Central memory CD8-positive, alpha-beta T cell (primary cell): ENCODE measurements at regions not wholly inside any gene's neighbourhood (a gene's known extent, or its start where the extent isn't known, plus 50 kb on each side); places are given as distances from the start of the nearest gene placed in this dataset.

Experiments
- ATAC-seq: fragments of 150-1000 bp; cut with Tn5 transposase; replicated peaks from 2 replicates; pipeline ENCODE4 v1.10.0; 2022; ENCODE audit warnings: mild to moderate bottlenecking, moderate FRiP score, moderate number of reproducible peaks; ENCODE audit not compliant: poor library complexity, severe bottlenecking; ENCODE audit errors: extremely low read depth
- DNase-seq, 2 donors: peaks; one replicate each; pipeline ENCODE4 v3.0.0; 2021; ENCODE audit warnings: low spot score in 2 of 2
- H3K27ac Mint-ChIP-seq: one replicate; pipeline ENCODE4 v1.8.0; 2022; ENCODE audit warnings: low read depth, mild to moderate bottlenecking, moderate library complexity, mixed read lengths
- H3K27me3 Mint-ChIP-seq: one replicate; pipeline ENCODE4 v1.8.0; 2022; ENCODE audit warnings: mixed read lengths
- H3K36me3 Mint-ChIP-seq: one replicate; pipeline ENCODE4 v1.8.0; 2022; ENCODE audit warnings: mild to moderate bottlenecking, moderate library complexity, mixed read lengths; ENCODE audit not compliant: insufficient read depth
- H3K4me1 Mint-ChIP-seq: one replicate; pipeline ENCODE4 v1.8.0; 2022; ENCODE audit warnings: mixed read lengths
- H3K4me3 Mint-ChIP-seq: one replicate; pipeline ENCODE4 v1.8.0; 2022; ENCODE audit warnings: mild to moderate bottlenecking, moderate library complexity, mixed read lengths
- H3K9me3 Mint-ChIP-seq: one replicate; pipeline ENCODE4 v1.8.0; 2022; ENCODE audit warnings: mixed read lengths

- no peak for ATAC-seq
- no peaks in the 10 kb centered on the region for H3K4me1 Mint-ChIP-seq
- H3K9me3 Mint-ChIP-seq = peaks cover 27% of the 10 kb centered on the region
These were observed 833.7 kb downstream of the ROBO2 start for GRCh38 chr3:77873598-77873997.

GRCh38 chr3:77885381-77885780 lies 845.5 kb downstream of the ROBO2 start:
- H3K27ac Mint-ChIP-seq = no peak overlapping the region
- H3K27me3 Mint-ChIP-seq = no peaks in the 10 kb centered on the region
- no peaks in the 10 kb centered on the region for H3K4me1 Mint-ChIP-seq
- ATAC-seq = no peak
- DNase-seq = no peak
- H3K9me3 Mint-ChIP-seq = peaks cover 16% of the 10 kb centered on the region
- H3K36me3 Mint-ChIP-seq = no peaks in the 10 kb centered on the region
- H3K4me3 Mint-ChIP-seq = no peak overlapping the region

More at GRCh38 chr3:77873598-77873997, 833.7 kb downstream of the ROBO2 start:
- Mint-ChIP-seq H3K36me3 (no peaks in the 10 kb centered on the region), H3K27me3 (no peaks in the 10 kb centered on the region), H3K4me3 (no peak overlapping the region), H3K27ac (no peak overlapping the region)
- DNase-seq = no peak

- Mint-ChIP-seq H3K36me3 (no peaks in the 10 kb centered on the region), H3K4me3 (no peak overlapping the region), H3K9me3 (peaks cover 16% of the 10 kb centered on the region), H3K27ac (no peak overlapping the region), H3K27me3 (no peaks in the 10 kb centered on the region), H3K4me1 (no peaks in the 10 kb centered on the region)
- ATAC-seq (no peak), DNase-seq (no peak)
These were observed 847.7 kb downstream of the ROBO2 start for GRCh38 chr3:77887611-77888010.

- Mint-ChIP-seq H3K36me3 (no peaks in the 10 kb centered on the region), H3K4me1 (no peaks in the 10 kb centered on the region), H3K27me3 (no peaks in the 10 kb centered on the region), H3K27ac (no peak overlapping the region), H3K9me3 (peaks cover 22% of the 10 kb centered on the region), H3K4me3 (no peak overlapping the region)
- ATAC-seq (no peak), DNase-seq (no peak)
These were observed 849.7 kb downstream of the ROBO2 start for GRCh38 chr3:77889616-77890015.

- H3K27me3 Mint-ChIP-seq = no peaks in the 10 kb centered on the region
- H3K27ac Mint-ChIP-seq = no peak overlapping the region
- no peaks in the 10 kb centered on the region for H3K36me3 Mint-ChIP-seq
- DNase-seq = no peak
- no peak for ATAC-seq
- no peaks in the 10 kb centered on the region for H3K4me1 Mint-ChIP-seq
- H3K9me3 Mint-ChIP-seq = peaks cover 37% of the 10 kb centered on the region
- H3K4me3 Mint-ChIP-seq = no peak overlapping the region
These were observed 858.7 kb downstream of the ROBO2 start for GRCh38 chr3:77898621-77899020.

GRCh38 chr3:77902675-77903074 lies 862.8 kb downstream of the ROBO2 start:
- Mint-ChIP-seq H3K9me3 (peaks cover 37% of the 10 kb centered on the region), H3K4me3 (no peak overlapping the region), H3K36me3 (no peaks in the 10 kb centered on the region), H3K4me1 (no peaks in the 10 kb centered on the region), H3K27ac (no peak overlapping the region), H3K27me3 (no peaks in the 10 kb centered on the region)
- DNase-seq = no peak
- ATAC-seq = no peak

GRCh38 chr3:77906102-77906709 lies 866.3 kb downstream of the ROBO2 start:
- H3K36me3 Mint-ChIP-seq = no peaks in the 10 kb centered on the region
- no peak for DNase-seq
- H3K27me3 Mint-ChIP-seq = no peaks in the 10 kb centered on the region
- peaks cover 36% of the 10 kb centered on the region for H3K9me3 Mint-ChIP-seq
- no peak overlapping the region for H3K4me3 Mint-ChIP-seq
- H3K27ac Mint-ChIP-seq = no peak overlapping the region
- ATAC-seq = no peak
- H3K4me1 Mint-ChIP-seq = no peaks in the 10 kb centered on the region

- H3K9me3 Mint-ChIP-seq = peaks cover 19% of the 10 kb centered on the region
- no peaks in the 10 kb centered on the region for H3K36me3 Mint-ChIP-seq
- no peaks in the 10 kb centered on the region for H3K27me3 Mint-ChIP-seq
- DNase-seq (no peak), ATAC-seq (no peak)
- H3K4me1 Mint-ChIP-seq = no peaks in the 10 kb centered on the region
- no peak overlapping the region for H3K4me3 Mint-ChIP-seq
- H3K27ac Mint-ChIP-seq = no peak overlapping the region
These were observed 873.8 kb downstream of the ROBO2 start for GRCh38 chr3:77913524-77914174.

GRCh38 chr3:77915336-77915735 lies 875.4 kb downstream of the ROBO2 start:
- H3K36me3 Mint-ChIP-seq = no peaks in the 10 kb centered on the region
- H3K4me3 Mint-ChIP-seq = no peak overlapping the region
- H3K9me3 Mint-ChIP-seq = peaks cover 17% of the 10 kb centered on the region
- no peaks in the 10 kb centered on the region for H3K4me1 Mint-ChIP-seq
- ATAC-seq (no peak), DNase-seq (no peak)
- no peaks in the 10 kb centered on the region for H3K27me3 Mint-ChIP-seq
- no peak overlapping the region for H3K27ac Mint-ChIP-seq

- Mint-ChIP-seq H3K4me1 (no peaks in the 10 kb centered on the region), H3K4me3 (no peak overlapping the region), H3K36me3 (no peaks in the 10 kb centered on the region), H3K27me3 (no peaks in the 10 kb centered on the region), H3K9me3 (peaks cover 13% of the 10 kb centered on the region), H3K27ac (no peak overlapping the region)
- ATAC-seq = no peak
- DNase-seq = no peak
These were observed 877.3 kb downstream of the ROBO2 start for GRCh38 chr3:77917225-77917624.

- Mint-ChIP-seq H3K27ac (no peak overlapping the region), H3K4me3 (no peak overlapping the region), H3K36me3 (no peaks in the 10 kb centered on the region), H3K9me3 (peaks cover 13% of the 10 kb centered on the region), H3K4me1 (no peaks in the 10 kb centered on the region), H3K27me3 (no peaks in the 10 kb centered on the region)
- ATAC-seq (no peak), DNase-seq (no peak)
These were observed 879.3 kb downstream of the ROBO2 start for GRCh38 chr3:77919244-77919643.

- Mint-ChIP-seq H3K4me3 (no peak overlapping the region), H3K9me3 (peaks cover 29% of the 10 kb centered on the region), H3K36me3 (peaks cover 3% of the 10 kb centered on the region), H3K27me3 (no peaks in the 10 kb centered on the region), H3K27ac (no peak overlapping the region), H3K4me1 (no peaks in the 10 kb centered on the region)
- DNase-seq (no peak), ATAC-seq (no peak)
These were observed 891.5 kb downstream of the ROBO2 start for GRCh38 chr3:77931255-77932009.

GRCh38 chr3:77932926-77933325 lies 893.0 kb downstream of the ROBO2 start:
- Mint-ChIP-seq H3K27me3 (no peaks in the 10 kb centered on the region), H3K9me3 (peaks cover 29% of the 10 kb centered on the region), H3K4me3 (no peak overlapping the region), H3K27ac (no peak overlapping the region), H3K36me3 (peaks cover 3% of the 10 kb centered on the region), H3K4me1 (no peaks in the 10 kb centered on the region)
- DNase-seq (no peak), ATAC-seq (no peak)
